A172 (cell line): ENCODE measurements at regions not wholly inside any gene's neighbourhood (a gene's known extent, or its start where the extent isn't known, plus 50 kb on each side); places are given as distances from the start of the nearest gene placed in this dataset.
"Not testable (repeated sequence)": the region's sequence is repeated elsewhere in the genome, so short reads cannot be mapped to it uniquely, and the experiment has no call there.

Source experiments
- DNase-seq: peaks from one replicate; pipeline ENCODE4 v3.0.0-alpha.2; 2015; ENCODE audit warnings: low spot score

GRCh38 chr17:13659051-13659450, 57.3 kb upstream of the HS3ST3A1 start:
- DNase-seq: not testable (repeated sequence)

DNA sequence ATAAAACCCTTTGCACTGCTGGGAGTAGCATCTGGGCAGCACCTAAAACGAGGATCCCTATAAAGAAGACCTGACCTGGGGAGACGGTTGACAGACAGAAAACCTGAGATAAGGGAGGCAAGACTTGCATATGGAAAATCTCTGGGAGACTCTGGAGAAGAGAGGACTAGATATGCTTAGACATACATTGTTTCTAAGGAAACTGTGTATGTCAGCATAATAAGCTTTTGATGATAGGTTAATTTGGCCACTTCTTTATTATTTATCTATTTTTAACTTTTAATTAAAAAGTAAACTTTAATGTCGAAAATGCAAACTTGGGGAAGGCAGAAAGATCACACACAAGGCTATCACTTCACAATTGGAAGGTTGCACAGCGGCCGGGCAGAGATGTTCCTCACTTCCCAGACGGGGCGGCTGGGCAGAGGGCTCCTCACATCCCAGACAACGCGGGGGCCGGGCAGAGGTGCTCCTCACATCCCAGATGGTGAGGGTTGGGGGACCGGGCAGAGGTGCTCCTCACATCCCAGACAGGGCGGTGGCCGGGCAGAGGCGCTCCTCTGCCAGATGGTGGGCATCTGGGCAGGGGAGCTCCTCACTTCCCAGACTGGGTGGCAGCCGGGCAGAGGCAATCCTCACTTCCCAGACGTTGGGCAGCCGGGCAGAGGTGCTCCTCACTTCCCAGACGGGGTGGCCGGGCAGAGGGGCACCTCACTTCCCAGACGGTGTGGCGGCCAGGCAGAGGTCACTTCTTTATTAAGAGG, 64.3 kb upstream of the HS3ST3A1 start:
- no peak for DNase-seq

DNA sequence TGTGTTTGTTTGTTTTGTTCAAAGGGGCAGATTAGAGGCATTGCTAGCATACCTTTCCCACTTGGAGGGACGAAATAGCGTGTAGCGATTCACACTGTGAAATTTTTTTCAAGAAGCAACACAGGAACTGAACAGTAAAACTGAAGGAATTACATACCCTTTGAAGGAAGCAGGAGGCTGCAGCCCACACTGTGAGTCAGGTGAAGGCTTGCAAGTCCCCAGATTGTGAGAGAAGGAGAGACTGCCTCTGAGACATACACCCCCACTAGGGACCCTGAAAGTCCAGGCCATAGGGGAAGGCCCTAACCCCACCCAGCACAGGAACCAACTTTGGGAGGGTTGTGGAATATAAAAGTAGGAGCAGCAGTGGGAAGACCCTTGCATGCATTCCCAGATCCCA, 69.6 kb upstream of the HS3ST3A1 start:
- DNase-seq: no peak

DNA sequence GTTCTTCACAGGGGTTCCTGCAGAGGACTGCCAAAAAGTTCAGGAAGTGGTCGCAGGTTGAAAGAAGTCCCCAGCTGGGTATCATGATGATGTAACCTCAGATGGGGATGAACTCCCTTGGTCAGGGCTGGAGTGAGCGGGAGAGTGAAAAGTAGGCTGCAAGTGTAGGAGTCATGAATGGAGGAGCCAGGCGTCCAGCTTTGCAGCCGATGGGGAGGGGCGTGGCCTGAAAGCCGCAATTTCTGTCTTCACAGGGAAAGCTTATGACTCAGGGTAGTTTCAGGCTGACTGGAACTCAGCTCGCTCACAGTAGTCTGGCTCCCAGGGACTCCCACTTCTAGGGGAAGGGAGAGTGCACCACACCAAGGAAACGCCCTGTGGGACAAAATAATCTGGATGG, 70.0 kb upstream of the HS3ST3A1 start:
- DNase-seq: peak; percentile 77

DNA sequence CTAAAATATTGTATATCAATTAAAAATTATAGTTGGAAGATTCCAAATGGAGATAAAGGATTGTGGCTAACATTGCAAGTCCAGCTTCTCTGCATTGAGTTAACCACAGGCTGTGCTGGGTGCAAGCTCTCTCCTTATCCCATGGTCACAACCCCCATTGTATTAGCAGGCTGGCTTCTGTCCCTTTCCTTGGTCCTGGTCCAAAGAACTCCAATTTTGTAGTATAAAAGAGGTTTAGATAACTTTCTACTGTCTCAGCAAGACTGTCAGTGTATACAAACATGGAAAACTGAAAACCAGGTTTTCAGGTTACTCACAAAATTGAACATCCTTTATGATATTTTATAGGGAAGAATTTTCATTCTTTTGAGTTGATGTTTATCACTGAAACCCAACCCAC, 76.6 kb upstream of the HS3ST3A1 start:
- no peak for DNase-seq

- DNase-seq: no peak
These were observed 77.1 kb upstream of the HS3ST3A1 start for GRCh38 chr17:13678841-13679240.

DNA sequence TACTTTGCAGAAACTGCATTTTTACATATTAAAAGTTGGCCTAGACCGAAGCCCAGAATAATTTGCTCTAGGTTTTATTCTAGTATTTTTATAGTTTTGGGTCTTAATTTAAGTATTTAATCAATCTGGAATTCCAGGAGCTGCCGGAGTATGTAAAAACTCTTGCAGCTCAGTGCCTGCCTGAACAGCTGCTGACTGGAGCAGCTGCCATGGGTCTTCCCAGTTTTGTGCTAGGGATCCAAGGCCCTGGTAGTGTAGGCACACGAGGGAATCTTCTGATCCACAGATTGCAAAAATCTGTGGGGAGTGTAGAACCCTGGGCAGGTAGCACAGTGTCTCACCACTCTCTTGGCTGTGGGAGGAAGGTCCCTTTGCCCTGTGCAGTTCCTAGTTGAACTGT, 87.0 kb upstream of the HS3ST3A1 start:
- no peak for DNase-seq

DNA sequence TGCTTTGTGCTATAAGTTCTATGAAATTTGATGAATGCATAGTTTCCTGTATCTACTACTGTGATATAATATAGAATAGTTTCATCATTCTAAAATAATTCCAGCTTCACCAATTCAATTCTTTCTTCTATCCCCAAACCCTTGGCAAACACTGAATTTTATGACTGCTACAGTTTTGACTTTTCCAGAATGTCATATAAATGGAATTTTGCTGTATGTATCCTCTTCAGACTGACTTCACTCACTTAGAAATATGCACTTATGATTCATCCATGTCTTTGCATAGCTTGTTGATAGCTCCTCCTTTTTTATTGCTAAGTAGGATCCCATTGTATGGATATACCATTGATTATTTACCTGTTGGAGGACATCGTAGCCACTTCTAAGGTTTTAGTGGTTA, 89.1 kb upstream of the HS3ST3A1 start:
- DNase-seq: no peak

DNA sequence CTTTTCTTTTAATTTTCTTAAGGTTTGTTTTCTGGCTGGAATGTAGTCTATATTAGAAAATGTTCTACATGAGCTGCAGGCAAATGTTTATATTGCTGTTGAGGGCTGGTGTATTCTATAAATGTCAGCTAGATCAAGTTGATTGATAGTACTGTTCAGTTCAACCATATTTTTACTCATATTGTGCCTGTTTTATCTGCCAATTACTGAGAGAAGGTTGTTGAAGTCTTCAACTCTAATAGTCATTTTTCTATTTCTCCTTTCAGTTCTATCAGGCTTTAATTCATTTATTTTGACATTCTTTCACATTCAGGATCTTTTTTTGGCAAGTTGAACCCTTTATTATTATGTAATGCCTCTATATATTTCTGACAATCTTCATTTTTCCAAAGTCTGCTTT, 93.2 kb upstream of the HS3ST3A1 start:
- DNase-seq: no peak

GRCh38 chr17:13698832-13699231, 97.1 kb upstream of the HS3ST3A1 start:
- no peak for DNase-seq

- no peak for DNase-seq
These were observed 97.5 kb upstream of the HS3ST3A1 start for GRCh38 chr17:13699261-13699660.

- DNase-seq: no peak
These were observed 100.5 kb upstream of the HS3ST3A1 start for GRCh38 chr17:13702266-13702665.

- peak; percentile 68 for DNase-seq
These were observed 102.6 kb upstream of the HS3ST3A1 start for GRCh38 chr17:13704333-13704732.

DNA sequence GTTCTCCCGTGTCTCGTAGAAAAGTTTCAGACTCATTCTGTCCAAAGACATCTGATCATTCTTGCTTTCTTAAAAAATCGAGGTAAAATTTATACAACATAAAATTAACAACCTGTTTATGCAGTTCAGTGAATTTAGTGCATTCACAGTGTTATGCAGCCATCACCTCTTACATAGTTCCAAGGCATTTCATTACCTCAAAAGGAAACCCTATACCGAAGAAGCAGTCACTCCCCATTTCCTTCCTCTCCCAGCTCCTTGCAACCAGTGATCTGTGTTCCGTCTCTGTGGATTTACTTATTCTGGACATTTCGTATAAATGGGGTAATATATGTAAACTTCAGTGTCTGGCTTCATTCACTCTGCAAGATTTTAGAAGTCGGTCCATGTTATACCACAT, 103.5 kb upstream of the HS3ST3A1 start:
- no peak for DNase-seq

DNA sequence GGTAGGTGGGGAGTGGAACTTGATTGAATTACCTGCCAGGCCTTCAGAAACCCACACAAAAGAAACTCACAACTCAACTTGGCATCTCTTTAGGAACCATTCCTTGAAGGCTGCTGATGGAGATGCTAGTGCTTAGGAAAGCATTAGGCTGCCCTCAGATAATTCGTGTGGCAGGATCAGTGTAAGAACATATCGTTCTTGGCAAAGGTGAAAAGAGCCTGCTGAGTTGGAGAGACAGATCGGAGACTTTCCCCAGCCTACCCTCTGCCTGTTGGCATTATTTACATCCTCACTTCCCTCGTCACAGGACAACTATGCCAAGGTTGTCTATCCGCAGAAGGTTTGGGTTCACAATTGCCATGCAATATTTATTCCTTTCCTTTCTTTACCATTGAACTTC, 120.0 kb upstream of the HS3ST3A1 start:
- DNase-seq: no peak

GRCh38 chr17:13725288-13725990, 123.7 kb upstream of the HS3ST3A1 start:
- DNase-seq: peak; percentile 75

DNA sequence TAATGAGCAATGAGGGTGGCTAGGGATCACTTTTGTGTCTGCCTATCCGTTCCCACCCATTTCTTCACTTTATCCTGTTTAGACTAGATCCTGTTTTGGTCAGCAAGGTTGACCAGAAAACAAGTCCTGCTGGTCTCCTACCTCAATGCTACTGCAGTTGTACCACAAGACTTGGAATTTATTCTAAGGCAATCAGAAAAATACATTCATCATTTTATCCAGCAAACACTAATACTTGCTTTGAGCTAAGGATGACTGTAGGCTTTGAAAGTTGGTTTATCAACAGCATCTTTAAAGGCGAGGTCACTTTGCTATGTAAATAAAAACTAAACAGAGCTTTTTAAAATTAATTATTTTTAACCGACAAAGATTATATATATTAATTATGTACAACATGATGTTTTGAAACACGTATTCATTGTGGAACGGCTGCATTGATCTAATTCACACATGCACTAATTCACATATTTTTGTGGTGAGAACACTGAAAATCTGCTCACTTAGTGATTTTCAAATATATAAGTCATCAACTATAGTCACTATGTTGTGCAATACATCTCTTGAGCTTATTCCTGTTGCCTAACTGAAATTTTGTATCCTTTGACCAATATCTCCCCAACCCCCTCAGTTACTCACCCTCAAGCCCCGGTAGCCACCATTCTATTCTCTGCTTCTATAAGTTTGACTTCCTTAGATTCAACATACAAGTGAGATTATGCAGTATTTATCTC, 125.9 kb upstream of the HS3ST3A1 start:
- DNase-seq: peak; percentile 54

GRCh38 chr17:13728781-13729180, 127.1 kb upstream of the HS3ST3A1 start:
- peak; percentile 81 for DNase-seq

DNA sequence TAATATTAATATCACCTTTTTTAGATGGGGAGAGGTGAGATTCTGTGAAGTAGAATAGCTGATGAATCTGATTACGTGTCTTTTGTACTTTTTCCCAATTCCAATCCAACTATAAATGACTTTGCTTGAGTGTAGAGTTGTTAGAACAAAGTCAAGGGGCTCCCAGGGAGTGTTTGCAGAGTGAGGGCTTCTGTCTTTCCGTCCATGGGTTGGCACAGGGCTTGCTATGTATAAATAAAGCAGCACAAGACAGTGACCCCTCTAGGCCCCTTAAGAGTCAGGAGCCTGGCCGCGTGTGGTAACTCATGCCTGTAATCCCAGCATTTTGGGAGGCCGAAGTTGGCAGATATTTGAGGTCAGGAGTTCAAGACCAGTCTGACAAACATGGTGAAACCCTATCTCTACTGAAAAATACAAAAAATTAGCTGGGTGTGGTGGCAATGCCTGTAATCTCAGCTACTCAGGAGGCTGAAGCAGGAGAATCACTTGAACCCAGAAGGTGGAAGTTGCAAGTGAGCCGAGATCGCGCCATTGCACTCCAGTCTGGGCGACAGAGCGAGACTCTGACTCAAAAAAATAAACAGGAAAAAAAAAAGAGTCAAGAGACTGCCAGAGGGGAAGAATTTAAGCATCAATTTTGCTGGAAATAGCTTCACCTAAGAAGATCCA, 127.9 kb upstream of the HS3ST3A1 start:
- DNase-seq: no peak

DNA sequence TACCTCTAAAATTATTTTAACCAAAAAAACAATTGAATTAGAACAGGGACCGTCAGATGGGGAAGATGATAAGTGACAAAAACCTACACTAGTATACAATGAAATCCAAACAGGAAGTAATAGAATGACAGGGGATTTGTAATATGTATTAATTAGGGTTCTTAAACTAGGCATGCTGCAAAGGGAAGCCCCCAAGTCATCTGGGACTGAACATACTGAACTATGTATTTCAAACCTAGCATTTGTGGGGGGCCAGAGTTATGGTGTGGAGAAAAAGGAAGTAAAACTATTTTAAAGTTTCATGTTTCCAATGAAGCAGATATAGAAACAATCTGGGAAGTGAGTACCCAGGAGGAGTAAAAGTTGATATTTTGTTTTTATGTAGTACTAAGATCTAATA, 133.2 kb upstream of the HS3ST3A1 start:
- no peak for DNase-seq

DNA sequence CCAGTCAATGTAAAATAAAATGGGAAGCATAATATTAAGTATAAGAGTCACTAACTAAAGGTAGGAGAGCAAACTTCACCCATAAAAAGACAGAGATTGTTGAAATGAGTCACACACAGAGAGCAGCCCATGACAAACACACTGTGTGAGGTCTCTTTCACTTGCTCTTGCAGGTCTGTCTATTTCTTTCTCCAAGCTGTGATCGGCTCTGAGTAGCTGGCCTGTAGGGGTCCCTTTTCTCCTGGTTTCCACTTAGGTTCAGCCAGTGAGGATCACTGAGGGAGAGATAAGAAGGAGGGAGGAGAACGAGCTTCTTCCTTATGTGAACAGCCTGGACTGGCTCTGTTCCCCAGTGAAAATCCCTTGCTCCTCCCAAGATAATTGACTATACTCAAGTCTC, 133.7 kb upstream of the HS3ST3A1 start:
- DNase-seq: peak; percentile 13

- no peak for DNase-seq
These were observed 134.1 kb upstream of the HS3ST3A1 start for GRCh38 chr17:13735861-13736260.
